Cardiac fibroblast (primary cell): ENCODE measurements at regions not wholly inside any gene's neighbourhood (a gene's known extent, or its start where the extent isn't known, plus 50 kb on each side); places are given as distances from the start of the nearest gene placed in this dataset.

ENCODE experiments used
- DNase-seq, 2 donors: peaks; one replicate each; pipeline versions ENCODE4 v3.0.0 to v3.0.0-alpha.2; 2010; ENCODE audit warnings: low read depth in 2 of 2
- H3K4me3 ChIP-seq, 2 donors: replicated peaks in 1 of 2; 1 replicate in 1 of 2; 2 replicates in 1 of 2; pipeline ENCODE4 v1.5.1; 2011; ENCODE audit warnings: low read depth in 2 of 2, low read length in 2 of 2, mild to moderate bottlenecking in 2 of 2, moderate library complexity in 1 of 2
- TF ChIP-seq, protein P1 (sequence below): IDR thresholded peaks from one replicate; pipeline ENCODE4 v1.5.1; 2011; ENCODE audit warnings: low read depth, mild to moderate bottlenecking, low read length, inconsistent platforms

DNA sequence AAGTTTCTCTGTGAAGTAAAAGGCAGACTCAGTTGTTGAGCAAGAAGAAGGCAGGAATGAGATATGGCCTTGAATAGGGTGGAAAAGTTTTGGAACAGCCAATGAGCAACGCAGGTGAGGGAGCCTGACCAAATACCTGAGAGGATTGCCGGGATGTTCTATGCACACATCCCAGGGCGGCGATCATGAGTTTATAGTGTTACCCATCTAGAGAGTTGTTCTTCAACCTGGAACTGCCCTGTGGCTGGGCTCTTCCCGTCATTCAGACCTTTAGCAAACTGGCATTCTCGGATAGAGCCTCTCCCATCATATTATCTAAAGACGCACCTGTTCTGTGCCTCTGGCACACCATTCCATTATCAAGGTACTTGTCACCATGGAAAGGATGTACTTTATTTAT is 103.0 kb upstream of the KIF5B start:
- TF ChIP-seq, protein P1, sequence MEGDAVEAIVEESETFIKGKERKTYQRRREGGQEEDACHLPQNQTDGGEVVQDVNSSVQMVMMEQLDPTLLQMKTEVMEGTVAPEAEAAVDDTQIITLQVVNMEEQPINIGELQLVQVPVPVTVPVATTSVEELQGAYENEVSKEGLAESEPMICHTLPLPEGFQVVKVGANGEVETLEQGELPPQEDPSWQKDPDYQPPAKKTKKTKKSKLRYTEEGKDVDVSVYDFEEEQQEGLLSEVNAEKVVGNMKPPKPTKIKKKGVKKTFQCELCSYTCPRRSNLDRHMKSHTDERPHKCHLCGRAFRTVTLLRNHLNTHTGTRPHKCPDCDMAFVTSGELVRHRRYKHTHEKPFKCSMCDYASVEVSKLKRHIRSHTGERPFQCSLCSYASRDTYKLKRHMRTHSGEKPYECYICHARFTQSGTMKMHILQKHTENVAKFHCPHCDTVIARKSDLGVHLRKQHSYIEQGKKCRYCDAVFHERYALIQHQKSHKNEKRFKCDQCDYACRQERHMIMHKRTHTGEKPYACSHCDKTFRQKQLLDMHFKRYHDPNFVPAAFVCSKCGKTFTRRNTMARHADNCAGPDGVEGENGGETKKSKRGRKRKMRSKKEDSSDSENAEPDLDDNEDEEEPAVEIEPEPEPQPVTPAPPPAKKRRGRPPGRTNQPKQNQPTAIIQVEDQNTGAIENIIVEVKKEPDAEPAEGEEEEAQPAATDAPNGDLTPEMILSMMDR = no peak
- H3K4me3 ChIP-seq = no peak overlapping the region

DNA sequence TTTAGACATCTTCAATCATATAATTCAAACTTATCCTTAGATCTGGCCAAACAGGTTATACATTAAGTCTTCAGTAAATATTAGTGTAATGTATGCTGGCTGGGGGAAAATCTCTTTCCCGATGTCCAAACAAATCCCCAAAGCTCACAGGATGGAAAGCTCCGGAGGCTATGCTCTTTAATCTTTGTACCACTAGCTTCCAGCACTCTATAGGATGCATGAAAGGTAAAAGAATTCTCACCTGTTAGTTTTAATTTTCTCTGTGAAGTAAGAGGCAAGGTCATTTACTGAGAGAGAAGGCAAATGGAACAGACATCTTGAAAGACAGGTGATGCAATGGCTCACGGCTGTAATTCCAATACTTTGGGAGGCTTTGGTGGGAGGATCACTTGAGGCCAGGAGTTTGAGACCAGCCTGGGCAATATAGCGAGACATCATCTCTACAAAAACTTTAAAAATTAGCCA is 99.8 kb upstream of the KIF5B start:
- no peak for DNase-seq
- H3K4me3 ChIP-seq = no peak overlapping the region
- TF ChIP-seq, protein P1 = no peak

More for the DNA sequence above, 103.0 kb upstream of the KIF5B start:
- DNase-seq = no peak

- TF ChIP-seq, protein P1 = peak; percentile 18
- peak; percentile 81 to 82 for DNase-seq
Observed at GRCh38 chr10:32155075-32155516, 98.9 kb upstream of the KIF5B start.

GRCh38 chr10:32153931-32154330 is 97.7 kb upstream of the KIF5B start:
- TF ChIP-seq, protein P1 = no peak
- H3K4me3 ChIP-seq = no peak overlapping the region
- peak; percentile 41 to 54 for DNase-seq

More at GRCh38 chr10:32155075-32155516, 98.9 kb upstream of the KIF5B start:
- H3K4me3 ChIP-seq = peak overlapping the region in 1 of 2 donors; percentile 8

DNA sequence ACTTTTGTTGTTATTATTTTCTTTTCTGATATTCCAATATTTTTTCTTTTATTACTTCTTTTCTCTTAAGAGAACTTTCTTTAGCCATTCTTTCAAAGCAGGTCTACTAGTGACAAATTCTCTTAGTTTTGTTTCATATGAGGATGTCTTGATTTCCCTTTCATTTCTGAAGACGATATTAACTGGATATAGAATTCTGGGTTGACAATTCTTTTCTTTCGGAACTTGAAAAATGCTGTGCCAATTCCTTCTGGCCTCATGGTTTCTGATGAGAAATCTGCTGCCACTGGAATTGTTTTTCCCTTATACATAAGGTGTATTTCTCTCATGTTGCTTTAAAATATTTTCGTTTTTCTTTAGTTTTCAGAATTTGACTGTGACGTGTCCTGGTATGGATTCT is 97.0 kb upstream of the KIF5B start:
- TF ChIP-seq, protein P1 = no peak
- DNase-seq = no peak
- no peak overlapping the region for H3K4me3 ChIP-seq

- TF ChIP-seq, protein P1 = no peak
- no peak overlapping the region for H3K4me3 ChIP-seq
- DNase-seq = peak in 1 of 2 donors; percentile 53
Observed at GRCh38 chr10:32151871-32152270, 95.6 kb upstream of the KIF5B start.

GRCh38 chr10:32150532-32151101 is 94.4 kb upstream of the KIF5B start:
- no peak overlapping the region for H3K4me3 ChIP-seq
- TF ChIP-seq, protein P1 = no peak
- DNase-seq = no peak
